HEK293 (cell line): ENCODE measurements at regions not wholly inside any gene's neighbourhood (a gene's known extent, or its start where the extent isn't known, plus 50 kb on each side); places are given as distances from the start of the nearest gene placed in this dataset.

Source experiments
- CTCF ChIA-PET: fragments of 350-600 bp; formaldehyde crosslinking; extraction: SDS; loops from one replicate; lab custom pipeline; 2021; ENCODE audit warnings: antibody characterized with exemption; lab: Yijun Ruan, JAX
- POLR2A ChIA-PET: fragments of 300-600 bp; formaldehyde crosslinking; extraction: SDS; loops from one replicate; lab custom pipeline; 2020; ENCODE audit warnings: antibody characterized with exemption, inconsistent platforms; lab: Yijun Ruan, JAX
- H3K27ac ChIP-seq: fragments of 200-500 bp; sonication (Bioruptor generic); 2 replicates; pipeline ENCODE4 v1.5.1; 2014; ENCODE audit warnings: low read depth, low read length, control low read depth, inconsistent platforms; ENCODE audit errors: extremely low read depth
- H3K36me3 ChIP-seq, 2 experiments: fragments of 200-500 bp in 1 of 2; sonication (Bioruptor generic) in 1 of 2; 1 replicate in 1 of 2; 2 replicates in 1 of 2; pipeline ENCODE4 v1.5.1; 2014 to 2017; ENCODE audit warnings: inconsistent platforms in 2 of 2, low read length in 2 of 2; ENCODE audit not compliant: control insufficient read depth in 2 of 2, insufficient read depth in 1 of 2
- H3K4me1 ChIP-seq: fragments of 200-500 bp; sonication (Bioruptor generic); 2 replicates; pipeline ENCODE4 v1.5.1; 2014; ENCODE audit warnings: mild to moderate bottlenecking, low read length, inconsistent platforms; ENCODE audit not compliant: control insufficient read depth, insufficient read depth
- H3K4me3 ChIP-seq: 2 replicates; pipeline ENCODE4 v1.5.1; 2011; ENCODE audit warnings: low read depth, mild to moderate bottlenecking, control low read depth, low read length, moderate library complexity
- H3K9me3 ChIP-seq: fragments of 200-500 bp; sonication (Bioruptor generic); 2 replicates; pipeline ENCODE4 v1.5.1; 2014; ENCODE audit warnings: low read depth, low read length, inconsistent platforms; ENCODE audit not compliant: control insufficient read depth, insufficient read depth
- GLIS1 ChIP-seq: fragments of 450-650 bp; formaldehyde crosslinking; IDR thresholded peaks from 2 replicates; pipeline ENCODE4 v1.5.1; 2016; ENCODE audit warnings: missing biosample characterization, missing genetic modification characterization
- MEIS1 ChIP-seq: sonication (generic); formaldehyde crosslinking; IDR thresholded peaks from 2 replicates; pipeline ENCODE4 v1.8.1; 2022; ENCODE audit warnings: missing genetic modification reagents, mild to moderate bottlenecking, borderline replicate concordance
- MYNN ChIP-seq: fragments of 450-650 bp; formaldehyde crosslinking; IDR thresholded peaks from 2 replicates; pipeline ENCODE4 v1.5.1; 2016; ENCODE audit warnings: missing biosample characterization, missing genetic modification characterization, borderline replicate concordance
- SCRT1 ChIP-seq: fragments of 450-650 bp; formaldehyde crosslinking; IDR thresholded peaks from 2 replicates; pipeline ENCODE4 v1.5.1; 2016; ENCODE audit warnings: missing biosample characterization, missing genetic modification characterization, borderline replicate concordance
- SCRT2 ChIP-seq: fragments of 450-650 bp; formaldehyde crosslinking; IDR thresholded peaks from 2 replicates; pipeline ENCODE4 v1.5.1; 2016; ENCODE audit warnings: missing biosample characterization, missing genetic modification characterization
- ZBTB17 ChIP-seq: fragments of 450-650 bp; formaldehyde crosslinking; IDR thresholded peaks from 2 replicates; pipeline ENCODE4 v1.5.1; 2016; ENCODE audit warnings: missing biosample characterization, missing genetic modification characterization
- ZBTB8A ChIP-seq: fragments of 450-650 bp; formaldehyde crosslinking; IDR thresholded peaks from 2 replicates; pipeline ENCODE4 v1.5.1; 2016; ENCODE audit warnings: missing biosample characterization, missing genetic modification characterization
- ZFHX2 ChIP-seq: fragments of 450-650 bp; formaldehyde crosslinking; conservative IDR thresholded peaks from 2 replicates; pipeline ENCODE4 v1.5.1; 2016; ENCODE audit warnings: missing biosample characterization, missing genetic modification characterization
- ZNF175 ChIP-seq: fragments of 450-650 bp; formaldehyde crosslinking; IDR thresholded peaks from 2 replicates; pipeline ENCODE4 v1.5.1; 2016; ENCODE audit warnings: missing biosample characterization, missing genetic modification characterization
- ZNF239 ChIP-seq: fragments of 450-650 bp; formaldehyde crosslinking; IDR thresholded peaks from 2 replicates; pipeline ENCODE4 v1.5.1; 2016; ENCODE audit warnings: missing biosample characterization, missing genetic modification characterization
- ZNF292 ChIP-seq: fragments of 450-650 bp; formaldehyde crosslinking; IDR thresholded peaks from 2 replicates; pipeline ENCODE4 v1.5.1; 2016; ENCODE audit warnings: low read depth, missing biosample characterization, missing genetic modification characterization, borderline replicate concordance
- ZNF391 ChIP-seq: fragments of 450-650 bp; formaldehyde crosslinking; IDR thresholded peaks from 2 replicates; pipeline ENCODE4 v1.5.1; 2016; ENCODE audit warnings: low read depth, missing biosample characterization, missing genetic modification characterization, borderline replicate concordance
- ZNF394 ChIP-seq: fragments of 450-650 bp; formaldehyde crosslinking; IDR thresholded peaks from 2 replicates; pipeline ENCODE4 v1.5.1; 2016; ENCODE audit warnings: missing biosample characterization, missing genetic modification characterization, mild to moderate bottlenecking, moderate library complexity, borderline replicate concordance
- ZNF433 ChIP-seq: fragments of 450-650 bp; formaldehyde crosslinking; IDR thresholded peaks from 2 replicates; pipeline ENCODE4 v1.5.1; 2016; ENCODE audit warnings: missing biosample characterization, missing genetic modification characterization, low read depth
- ZNF513 ChIP-seq: fragments of 450-650 bp; IDR thresholded peaks from 2 replicates; pipeline ENCODE4 v1.5.1; 2018; ENCODE audit warnings: missing biosample characterization, missing genetic modification characterization
- ZNF555 ChIP-seq: fragments of 450-650 bp; formaldehyde crosslinking; conservative IDR thresholded peaks from 2 replicates; pipeline ENCODE4 v1.5.1; 2017; ENCODE audit warnings: missing biosample characterization, mild to moderate bottlenecking, missing genetic modification characterization, inconsistent platforms
- ZNF571 ChIP-seq: fragments of 450-650 bp; formaldehyde crosslinking; IDR thresholded peaks from 2 replicates; pipeline ENCODE4 v1.5.0; 2017; ENCODE audit warnings: missing biosample characterization, missing genetic modification characterization
- ZNF610 ChIP-seq: fragments of 450-650 bp; formaldehyde crosslinking; IDR thresholded peaks from 2 replicates; pipeline ENCODE4 v1.5.1; 2016; ENCODE audit warnings: missing biosample characterization, missing genetic modification characterization, borderline replicate concordance
- ZNF623 ChIP-seq: fragments of 450-650 bp; formaldehyde crosslinking; IDR thresholded peaks from 2 replicates; pipeline ENCODE4 v1.5.1; 2016; ENCODE audit warnings: missing biosample characterization, missing genetic modification characterization
- ZNF645 ChIP-seq: fragments of 450-650 bp; formaldehyde crosslinking; IDR thresholded peaks from 2 replicates; pipeline ENCODE4; 2016; ENCODE audit warnings: missing biosample characterization, missing genetic modification characterization
- ZNF701 ChIP-seq: fragments of 450-650 bp; formaldehyde crosslinking; IDR thresholded peaks from 2 replicates; pipeline ENCODE4 v1.5.1; 2016; ENCODE audit warnings: missing biosample characterization, missing genetic modification characterization
- ZNF704 ChIP-seq: fragments of 450-650 bp; formaldehyde crosslinking; IDR thresholded peaks from 2 replicates; pipeline ENCODE4 v1.5.1; 2016; ENCODE audit warnings: missing biosample characterization, missing genetic modification characterization
- ZSCAN16 ChIP-seq: fragments of 450-650 bp; formaldehyde crosslinking; IDR thresholded peaks from 2 replicates; pipeline ENCODE4 v1.5.1; 2016; ENCODE audit warnings: missing biosample characterization, missing genetic modification characterization
- TF ChIP-seq, protein P1 (sequence below): fragments of 450-650 bp; formaldehyde crosslinking; IDR thresholded peaks from 2 replicates; pipeline ENCODE4 v1.5.1; 2016; ENCODE audit warnings: missing biosample characterization, missing genetic modification characterization
- TF ChIP-seq, protein P2 (sequence below): sonication (generic); formaldehyde crosslinking; IDR thresholded peaks from 2 replicates; pipeline ENCODE4 v1.8.1; 2022; ENCODE audit warnings: mild to moderate bottlenecking, moderate library complexity, missing genetic modification reagents

GRCh38 chr16:59356144-59356543 lies 622.0 kb upstream of the GOT2 start:
- Histone ChIP-seq H3K27ac (no peak overlapping the region), H3K4me3 (no peak overlapping the region), H3K36me3 (no peaks in the 10 kb centered on the region)
- no peak for TF ChIP-seq SCRT1 (tag by site-specific recombination)
- TF ChIP-seq, protein P1, sequence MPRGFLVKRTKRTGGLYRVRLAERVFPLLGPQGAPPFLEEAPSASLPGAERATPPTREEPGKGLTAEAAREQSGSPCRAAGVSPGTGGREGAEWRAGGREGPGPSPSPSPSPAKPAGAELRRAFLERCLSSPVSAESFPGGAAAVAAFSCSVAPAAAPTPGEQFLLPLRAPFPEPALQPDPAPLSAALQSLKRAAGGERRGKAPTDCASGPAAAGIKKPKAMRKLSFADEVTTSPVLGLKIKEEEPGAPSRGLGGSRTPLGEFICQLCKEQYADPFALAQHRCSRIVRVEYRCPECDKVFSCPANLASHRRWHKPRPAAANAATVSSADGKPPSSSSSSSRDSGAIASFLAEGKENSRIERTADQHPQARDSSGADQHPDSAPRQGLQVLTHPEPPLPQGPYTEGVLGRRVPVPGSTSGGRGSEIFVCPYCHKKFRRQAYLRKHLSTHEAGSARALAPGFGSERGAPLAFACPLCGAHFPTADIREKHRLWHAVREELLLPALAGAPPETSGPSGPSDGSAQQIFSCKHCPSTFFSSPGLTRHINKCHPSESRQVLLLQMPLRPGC (tag by site-specific recombination), result no peak
- no peak for TF ChIP-seq ZNF513 (tag by site-specific recombination)
- TF ChIP-seq ZNF394 (tag by site-specific recombination), result no peak
- TF ChIP-seq ZNF391 (tag by site-specific recombination), result no peak
- no peak for TF ChIP-seq ZNF292 (tag by site-specific recombination)
- TF ChIP-seq, all 188 proteins: peak for 0
- Histone ChIP-seq H3K9me3 (no peaks in the 10 kb centered on the region), H3K4me1 (no peaks in the 10 kb centered on the region)
- POLR2A ChIA-PET, result no interaction called here
- CTCF ChIA-PET, result no interaction called here

DNA sequence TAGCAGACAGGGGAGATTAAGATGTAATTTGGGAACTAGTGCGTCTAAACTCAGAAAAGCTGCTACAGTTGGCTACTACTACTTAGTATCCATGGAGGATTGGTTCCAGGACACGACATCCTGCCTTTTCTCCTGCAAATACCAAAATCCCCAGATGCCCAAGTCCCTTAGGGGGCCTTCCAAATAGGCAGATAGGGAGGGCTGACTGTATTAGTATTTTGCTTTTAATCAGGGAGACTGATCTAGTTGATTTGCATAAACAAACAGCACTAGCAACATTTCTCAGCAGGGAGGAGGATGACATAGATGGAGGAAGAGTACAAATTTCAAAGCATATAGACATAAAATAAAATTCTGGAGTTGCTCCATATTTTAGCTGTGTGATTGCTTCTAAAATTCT lies 621.6 kb upstream of the GOT2 start:
- Histone ChIP-seq H3K9me3 (no peaks in the 10 kb centered on the region), H3K4me3 (no peak overlapping the region), H3K36me3 (no peaks in the 10 kb centered on the region), H3K27ac (no peak overlapping the region), H3K4me1 (no peaks in the 10 kb centered on the region)
- POLR2A ChIA-PET, result no interaction called here
- TF ChIP-seq ZNF701 (tag by site-specific recombination) (no peak), ZNF239 (tag by site-specific recombination) (no peak), MYNN (tag by site-specific recombination) (no peak), ZNF175 (tag by site-specific recombination) (no peak), ZNF610 (no peak), ZNF571 (no peak), ZNF555 (tag by site-specific recombination) (no peak), ZBTB17 (tag by site-specific recombination) (no peak), ZNF704 (tag by site-specific recombination) (no peak)
- TF ChIP-seq, protein P2, sequence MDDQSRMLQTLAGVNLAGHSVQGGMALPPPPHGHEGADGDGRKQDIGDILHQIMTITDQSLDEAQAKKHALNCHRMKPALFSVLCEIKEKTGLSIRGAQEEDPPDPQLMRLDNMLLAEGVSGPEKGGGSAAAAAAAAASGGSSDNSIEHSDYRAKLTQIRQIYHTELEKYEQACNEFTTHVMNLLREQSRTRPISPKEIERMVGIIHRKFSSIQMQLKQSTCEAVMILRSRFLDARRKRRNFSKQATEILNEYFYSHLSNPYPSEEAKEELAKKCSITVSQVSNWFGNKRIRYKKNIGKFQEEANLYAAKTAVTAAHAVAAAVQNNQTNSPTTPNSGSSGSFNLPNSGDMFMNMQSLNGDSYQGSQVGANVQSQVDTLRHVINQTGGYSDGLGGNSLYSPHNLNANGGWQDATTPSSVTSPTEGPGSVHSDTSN (CRISPR knock-in tag), result no peak
- CTCF ChIA-PET, result no interaction called here

- Histone ChIP-seq H3K27ac (no peak overlapping the region), H3K4me3 (no peak overlapping the region), H3K9me3 (no peaks in the 10 kb centered on the region), H3K36me3 (no peaks in the 10 kb centered on the region), H3K4me1 (no peaks in the 10 kb centered on the region)
- CTCF ChIA-PET, result no interaction called here
- POLR2A ChIA-PET, result no interaction called here
- no peak for TF ChIP-seq ZNF645 (tag by site-specific recombination)
- TF ChIP-seq ZSCAN16 (tag by site-specific recombination), result no peak
- TF ChIP-seq ZNF704 (tag by site-specific recombination), result no peak
- TF ChIP-seq GLIS1 (tag by site-specific recombination), result no peak
- no peak for TF ChIP-seq ZNF623 (tag by site-specific recombination)
- no peak for TF ChIP-seq SCRT2 (tag by site-specific recombination)
- TF ChIP-seq ZFHX2 (tag by site-specific recombination), result no peak
- no peak for TF ChIP-seq ZNF433
- TF ChIP-seq ZBTB8A (tag by site-specific recombination), result no peak
- no peak for TF ChIP-seq MEIS1 (CRISPR knock-in tag)
These were observed 617.3 kb upstream of the GOT2 start for GRCh38 chr16:59351305-59351903.
